ENCODE measurements at regions not wholly inside any gene's neighbourhood (a gene's known extent, or its start where the extent isn't known, plus 50 kb on each side); places are given as distances from the start of the nearest gene placed in this dataset.

DNA sequence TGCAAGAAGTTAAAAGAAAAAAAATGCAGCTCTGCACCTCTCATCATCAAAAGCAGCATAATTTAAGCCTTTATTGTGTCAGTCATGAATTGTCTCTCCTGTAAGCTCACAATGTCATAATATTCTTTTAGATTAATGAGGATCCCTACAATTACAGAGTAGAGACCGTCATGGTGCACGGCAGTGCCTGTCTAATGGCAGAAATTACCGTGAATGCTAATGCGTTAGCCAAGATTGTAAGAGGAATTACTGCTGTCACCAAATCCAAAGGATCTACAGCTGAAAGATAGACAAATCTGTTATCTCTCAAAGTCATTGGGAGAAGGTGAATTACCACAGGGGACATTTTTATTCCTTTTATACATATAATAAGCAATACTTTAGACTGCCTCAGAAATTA is 631.6 kb upstream of the NRSN1 start:
- H3K9me3 ChIP-seq (ENCODE audit: insufficient read depth, low read depth, low read length), result no peaks in the 10 kb centered on the region; the same call in 1 of the 2 replicates
- no peak overlapping the region for H3K4me2 ChIP-seq (ENCODE audit: low read depth, low read length, poor library complexity, severe bottlenecking)
- H3K27me3 ChIP-seq (ENCODE audit: insufficient read depth, low read length, poor library complexity, severe bottlenecking), result no peaks in the 10 kb centered on the region
- H3K79me2 ChIP-seq (ENCODE audit: insufficient read depth, low read length), result no peaks in the 10 kb centered on the region
- H3K9ac ChIP-seq (ENCODE audit: low read depth, low read length, poor library complexity, severe bottlenecking), result no peak overlapping the region
- H3K36me3 ChIP-seq (ENCODE audit: insufficient read depth, low read length), result no peaks in the 10 kb centered on the region
- no peaks in the 10 kb centered on the region for H4K20me1 ChIP-seq (ENCODE audit: insufficient read depth, low read length, poor library complexity, severe bottlenecking)
- no peaks in the 10 kb centered on the region for H3K9me2 ChIP-seq (replicated peaks; ENCODE audit: low read depth, low read length)
- no peaks in the 10 kb centered on the region for H3F3A ChIP-seq (ENCODE audit: low read depth)
- no peak for TF ChIP-seq CTCF (conservative IDR thresholded peaks at IDR 0.05; ENCODE audit: low read length)
- no peak for TF ChIP-seq EZH2phosphoT487 (IDR thresholded peaks at IDR 0.05; ENCODE audit: borderline replicate concordance)
- no peak overlapping the region for H2AFZ ChIP-seq (ENCODE audit: low read length)
- no peak overlapping the region for H3K4me3 ChIP-seq (ENCODE audit: low read length, poor library complexity, severe bottlenecking)
- H3K4me1 ChIP-seq (ENCODE audit: insufficient read depth, low read length, poor library complexity, severe bottlenecking), result no peaks in the 10 kb centered on the region

DNA sequence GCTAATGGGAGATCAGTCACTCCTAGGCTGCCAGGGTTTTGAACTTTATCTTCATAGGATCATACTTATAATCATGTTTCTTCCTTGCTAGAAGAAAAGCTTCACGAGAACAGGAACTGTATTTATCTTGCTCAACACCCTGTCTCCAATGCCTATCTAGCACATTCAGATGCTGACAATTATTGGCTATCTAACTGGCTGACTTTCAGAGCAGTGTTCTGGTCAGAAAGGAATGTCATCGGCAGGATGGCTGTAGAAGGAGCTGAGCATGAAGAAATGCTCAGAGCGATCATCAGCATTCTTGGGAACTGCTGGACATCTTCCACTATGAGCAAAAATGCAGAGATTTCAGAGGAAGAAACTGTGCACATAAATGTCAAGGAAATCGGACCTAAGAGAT is 628.0 kb upstream of the NRSN1 start:
- Histone ChIP-seq H4K20me1 (ENCODE audit: insufficient read depth, low read length, poor library complexity, severe bottlenecking) (no peaks in the 10 kb centered on the region), H2AFZ (ENCODE audit: low read length) (no peak overlapping the region), H3K9me3 (ENCODE audit: insufficient read depth, low read depth, low read length) (no peaks in the 10 kb centered on the region), H3F3A (ENCODE audit: low read depth) (no peaks in the 10 kb centered on the region), H3K4me1 (ENCODE audit: insufficient read depth, low read length, poor library complexity, severe bottlenecking) (no peaks in the 10 kb centered on the region), H3K27me3 (ENCODE audit: insufficient read depth, low read length, poor library complexity, severe bottlenecking) (no peaks in the 10 kb centered on the region), H3K9ac (ENCODE audit: low read depth, low read length, poor library complexity, severe bottlenecking) (no peak overlapping the region), H3K4me2 (ENCODE audit: low read depth, low read length, poor library complexity, severe bottlenecking) (no peak overlapping the region), H3K4me3 (ENCODE audit: low read length, poor library complexity, severe bottlenecking) (no peak overlapping the region), H3K9me2 (replicated peaks; ENCODE audit: low read depth, low read length) (no peaks in the 10 kb centered on the region), H3K36me3 (ENCODE audit: insufficient read depth, low read length) (no peaks in the 10 kb centered on the region), H3K79me2 (ENCODE audit: insufficient read depth, low read length) (no peaks in the 10 kb centered on the region)
- no peak for TF ChIP-seq EZH2phosphoT487 (IDR thresholded peaks at IDR 0.05; ENCODE audit: borderline replicate concordance)
- no peak for TF ChIP-seq CTCF (conservative IDR thresholded peaks at IDR 0.05; ENCODE audit: low read length)

DNA sequence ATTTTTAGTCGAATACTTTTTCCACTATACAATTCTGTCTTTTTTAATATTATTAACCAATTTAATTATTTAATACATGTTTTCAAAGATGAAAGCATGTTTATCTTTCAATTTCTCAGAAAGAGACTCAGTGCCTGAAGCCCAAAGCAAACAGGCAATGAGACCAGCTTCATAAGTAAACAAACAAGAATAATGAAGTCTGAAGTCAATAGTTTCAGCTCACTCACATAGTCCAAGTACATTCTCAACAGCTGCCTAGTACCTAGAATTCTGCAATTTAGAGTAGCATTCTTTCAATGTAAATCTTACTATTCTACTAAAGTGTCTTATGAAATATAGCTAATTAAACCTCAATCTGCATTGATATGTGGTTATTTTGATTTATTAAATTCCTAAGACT is 626.5 kb upstream of the NRSN1 start:
- no peak overlapping the region for H3K9ac ChIP-seq (ENCODE audit: low read depth, low read length, poor library complexity, severe bottlenecking)
- no peaks in the 10 kb centered on the region for H3K36me3 ChIP-seq (ENCODE audit: insufficient read depth, low read length)
- H3F3A ChIP-seq (ENCODE audit: low read depth), result no peaks in the 10 kb centered on the region

More for the DNA sequence above, 626.5 kb upstream of the NRSN1 start:
- H3K79me2 ChIP-seq (ENCODE audit: insufficient read depth, low read length), result no peaks in the 10 kb centered on the region
- H4K20me1 ChIP-seq (ENCODE audit: insufficient read depth, low read length, poor library complexity, severe bottlenecking), result no peaks in the 10 kb centered on the region
- no peak for TF ChIP-seq EZH2phosphoT487 (IDR thresholded peaks at IDR 0.05; ENCODE audit: borderline replicate concordance)
- TF ChIP-seq CTCF (conservative IDR thresholded peaks at IDR 0.05; ENCODE audit: low read length), result no peak
- H3K27me3 ChIP-seq (ENCODE audit: insufficient read depth, low read length, poor library complexity, severe bottlenecking), result no peaks in the 10 kb centered on the region
- no peak overlapping the region for H3K4me3 ChIP-seq (ENCODE audit: low read length, poor library complexity, severe bottlenecking)
- no peaks in the 10 kb centered on the region for H3K4me1 ChIP-seq (ENCODE audit: insufficient read depth, low read length, poor library complexity, severe bottlenecking)
- no peaks in the 10 kb centered on the region for H3K9me2 ChIP-seq (replicated peaks; ENCODE audit: low read depth, low read length)
- H3K4me2 ChIP-seq (ENCODE audit: low read depth, low read length, poor library complexity, severe bottlenecking), result no peak overlapping the region
- no peaks in the 10 kb centered on the region for H3K9me3 ChIP-seq (ENCODE audit: insufficient read depth, low read depth, low read length)
- no peak overlapping the region for H2AFZ ChIP-seq (ENCODE audit: low read length)

Data from Loucy (cell line).